Inferior parietal cortex (tissue), 1 donor: ENCODE measurements at regions not wholly inside any gene's neighbourhood (a gene's known extent, or its start where the extent isn't known, plus 50 kb on each side); places are given as distances from the start of the nearest gene placed in this dataset.
"Not testable (repeated sequence)": the region's sequence is repeated elsewhere in the genome, so short reads cannot be mapped to it uniquely, and the experiment has no call there.

Experiments used
- DNase-seq: peaks from one replicate; pipeline ENCODE4 v3.0.0-alpha.2; 2016; ENCODE audit errors: extremely low spot score

GRCh38 chr9:107809871-107810460 is 320.4 kb upstream of the KLF4 start:
- no peak for DNase-seq

- DNase-seq, result no peak
These were observed 317.6 kb upstream of the KLF4 start for GRCh38 chr9:107807183-107807582.

GRCh38 chr9:107805201-107805600 is 315.6 kb upstream of the KLF4 start:
- DNase-seq, result no peak

- no peak for DNase-seq
These were observed 304.7 kb upstream of the KLF4 start for GRCh38 chr9:107794259-107794658.

- DNase-seq, result no peak
These were observed 304.0 kb upstream of the KLF4 start for GRCh38 chr9:107793541-107793940.

- no peak for DNase-seq
These were observed 303.0 kb upstream of the KLF4 start for GRCh38 chr9:107792596-107792995.

- DNase-seq, result no peak
These were observed 302.4 kb upstream of the KLF4 start for GRCh38 chr9:107792006-107792405.

- no peak for DNase-seq
These were observed 299.6 kb upstream of the KLF4 start for GRCh38 chr9:107789001-107789700.

- no peak for DNase-seq
These were observed 297.0 kb upstream of the KLF4 start for GRCh38 chr9:107786561-107786960.

- peak; percentile 30 for DNase-seq
These were observed 294.8 kb upstream of the KLF4 start for GRCh38 chr9:107784235-107784958.

GRCh38 chr9:107782789-107783188 is 293.2 kb upstream of the KLF4 start:
- no peak for DNase-seq

GRCh38 chr9:107782381-107782780 is 292.8 kb upstream of the KLF4 start:
- DNase-seq, result no peak

- no peak for DNase-seq
These were observed 291.4 kb upstream of the KLF4 start for GRCh38 chr9:107780960-107781359.

GRCh38 chr9:107779731-107780130 is 290.2 kb upstream of the KLF4 start:
- DNase-seq, result no peak

GRCh38 chr9:107778661-107779060 is 289.1 kb upstream of the KLF4 start:
- no peak for DNase-seq

GRCh38 chr9:107774099-107774498 is 284.5 kb upstream of the KLF4 start:
- DNase-seq, result not testable (repeated sequence)

- no peak for DNase-seq
These were observed 283.4 kb upstream of the KLF4 start for GRCh38 chr9:107772988-107773387.

GRCh38 chr9:107770716-107771115 is 281.1 kb upstream of the KLF4 start:
- DNase-seq, result no peak

GRCh38 chr9:107768224-107768623 is 278.7 kb upstream of the KLF4 start:
- no peak for DNase-seq

- DNase-seq, result no peak
These were observed 278.1 kb upstream of the KLF4 start for GRCh38 chr9:107767711-107768110.

- not testable (repeated sequence) for DNase-seq
These were observed 273.9 kb upstream of the KLF4 start for GRCh38 chr9:107763469-107763868.

- no peak for DNase-seq
These were observed 271.7 kb upstream of the KLF4 start for GRCh38 chr9:107761307-107761706.
